GM23338 (cell line): ENCODE measurements at regions not wholly inside any gene's neighbourhood (a gene's known extent, or its start where the extent isn't known, plus 50 kb on each side); places are given as distances from the start of the nearest gene placed in this dataset.
A peak's percentile ranks its signal among the peaks of the same experiment; 100 is the strongest.

Source experiments
- ATAC-seq: fragments of 200-7000 bp; cut with Tn5 transposase; 3 replicates; pipeline ENCODE4 v1.9.1; 2020
- DNase-seq: peaks from one replicate; pipeline ENCODE4 v3.0.0-alpha.2; 2015; ENCODE audit warnings: low spot score
- H2AFZ ChIP-seq: fragments of 200-600 bp; sonication (generic); 2 replicates; pipeline ENCODE4 v1.8.0; 2016; ENCODE audit warnings: antibody characterized with exemption, mild to moderate bottlenecking, moderate library complexity
- H3F3A ChIP-seq: fragments of 200-600 bp; sonication (generic); replicated peaks from 2 replicates; pipeline ENCODE4 v1.8.0; 2017; ENCODE audit warnings: antibody characterized with exemption, mixed run types, low read depth
- H3K27ac ChIP-seq: fragments of 200-600 bp; sonication (generic); 2 replicates; pipeline ENCODE4 v1.6.1; 2016; ENCODE audit warnings: low read depth
- H3K27me3 ChIP-seq: fragments of 200-600 bp; sonication (generic); 2 replicates; pipeline ENCODE4 v1.8.0; 2016; ENCODE audit warnings: mild to moderate bottlenecking, mixed run types, moderate library complexity; ENCODE audit not compliant: insufficient read depth
- H3K36me3 ChIP-seq: fragments of 200-600 bp; sonication (generic); 2 replicates; pipeline ENCODE4 v1.8.0; 2016; ENCODE audit warnings: mild to moderate bottlenecking; ENCODE audit not compliant: insufficient read depth
- H3K4me1 ChIP-seq: fragments of 200-600 bp; sonication (generic); 2 replicates; pipeline ENCODE4 v1.8.0; 2016; ENCODE audit warnings: mild to moderate bottlenecking, moderate library complexity; ENCODE audit not compliant: insufficient read depth
- H3K4me2 ChIP-seq: fragments of 200-600 bp; sonication (generic); 2 replicates; pipeline ENCODE4 v1.7.1; 2017; ENCODE audit warnings: mixed run types
- H3K4me3 ChIP-seq: fragments of 200-600 bp; sonication (generic); 2 replicates; pipeline ENCODE4 v1.6.1; 2016; ENCODE audit warnings: mixed run types
- H3K79me2 ChIP-seq: fragments of 200-600 bp; sonication (generic); replicated peaks from 2 replicates; pipeline ENCODE4 v1.8.0; 2017; ENCODE audit warnings: mild to moderate bottlenecking; ENCODE audit not compliant: insufficient read depth
- H3K9me2 ChIP-seq: fragments of 200-600 bp; sonication (generic); 2 replicates; pipeline ENCODE4 v1.8.0; 2017; ENCODE audit not compliant: insufficient read depth
- H4K20me1 ChIP-seq: fragments of 200-600 bp; sonication (generic); replicated peaks from 2 replicates; pipeline ENCODE4 v1.8.0; 2017; ENCODE audit warnings: mild to moderate bottlenecking; ENCODE audit not compliant: insufficient read depth
- H3K27ac Mint-ChIP-seq: 2 replicates; pipeline ENCODE4 v1.8.0; 2020; ENCODE audit warnings: inconsistent platforms, mild to moderate bottlenecking, moderate library complexity, mixed read lengths
- H3K27me3 Mint-ChIP-seq: 3 replicates; pipeline ENCODE4 v1.8.0; 2022; ENCODE audit warnings: low read depth, mild to moderate bottlenecking, moderate library complexity, mixed read lengths, inconsistent platforms; ENCODE audit not compliant: insufficient read depth, poor library complexity
- H3K36me3 Mint-ChIP-seq: 3 replicates; pipeline ENCODE4 v1.8.0; 2021; ENCODE audit warnings: low read depth, mild to moderate bottlenecking, inconsistent platforms, moderate library complexity, mixed read lengths
- H3K4me1 Mint-ChIP-seq: 3 replicates; pipeline ENCODE4 v1.8.0; 2020; ENCODE audit warnings: mild to moderate bottlenecking, inconsistent platforms, mixed read lengths
- H3K4me3 Mint-ChIP-seq: 3 replicates; pipeline ENCODE4 v1.8.0; 2021; ENCODE audit warnings: moderate library complexity, mild to moderate bottlenecking, inconsistent platforms, mixed read lengths
- H3K9me3 Mint-ChIP-seq: 3 replicates; pipeline ENCODE4 v1.8.0; 2020; ENCODE audit warnings: moderate library complexity, mild to moderate bottlenecking, inconsistent platforms, mixed read lengths
- CTCF ChIP-seq, 2 experiments: fragments of 200-600 bp in 1 of 2; sonication (generic) in 1 of 2; conservative IDR thresholded peaks; 2 replicates each; pipeline versions ENCODE4 v1.5.1 to v1.6.1; 2016 to 2017; ENCODE audit warnings: antibody characterized with exemption in 2 of 2, low read depth in 2 of 2, mild to moderate bottlenecking in 2 of 2, moderate library complexity in 1 of 2
- EZH2phosphoT487 ChIP-seq: fragments of 200-600 bp; sonication (generic); IDR thresholded peaks from one replicate; pipeline ENCODE4 v1.8.1; 2018; ENCODE audit warnings: antibody characterized with exemption; ENCODE audit not compliant: unreplicated experiment
- JUNB ChIP-seq: IDR thresholded peaks from one replicate; pipeline ENCODE4 v1.6.1; 2016; ENCODE audit warnings: antibody characterized with exemption; ENCODE audit not compliant: unreplicated experiment
- REST ChIP-seq: IDR thresholded peaks from one replicate; pipeline ENCODE4 v1.6.1; 2018; ENCODE audit warnings: antibody characterized with exemption; ENCODE audit not compliant: unreplicated experiment
- ZNF331 ChIP-seq: fragments of 250-450 bp; sonication (Bioruptor Pico); IDR thresholded peaks from 2 replicates; pipeline ENCODE4 v1.5.0; 2020; ENCODE audit warnings: low read depth, mild to moderate bottlenecking, moderate library complexity
- TF ChIP-seq, protein P1 (sequence below): fragments of 250-450 bp; sonication (Bioruptor Pico); IDR thresholded peaks from 2 replicates; pipeline ENCODE4 v1.5.0; 2020; ENCODE audit warnings: mild to moderate bottlenecking, moderate library complexity

GRCh38 chr10:125555743-125556142 is 127.2 kb downstream of the TEX36 start:
- Histone ChIP-seq H3F3A (no peaks in the 10 kb centered on the region), H3K9me2 (no peaks in the 10 kb centered on the region), H3K27me3 (no peaks in the 10 kb centered on the region), H2AFZ (peak overlapping the region; percentile 69), H3K4me1 (no peaks in the 10 kb centered on the region), H3K4me3 (no peak overlapping the region), H3K79me2 (no peaks in the 10 kb centered on the region), H3K4me2 (no peak overlapping the region), H3K36me3 (no peaks in the 10 kb centered on the region), H3K27ac (no peak overlapping the region), H4K20me1 (no peaks in the 10 kb centered on the region)
- no peak overlapping the region for H3K4me3 Mint-ChIP-seq
- H3K27ac Mint-ChIP-seq: no peak overlapping the region
- H3K36me3 Mint-ChIP-seq: no peaks in the 10 kb centered on the region
- peaks cover 9% of the 10 kb centered on the region; the same call in 2 of the 3 replicates for H3K4me1 Mint-ChIP-seq
- H3K9me3 Mint-ChIP-seq: peaks cover 3% of the 10 kb centered on the region; the same call in 2 of the 3 replicates
- no peak for DNase-seq
- TF ChIP-seq JUNB: no peak
- no peak for TF ChIP-seq REST
- no peak for TF ChIP-seq EZH2phosphoT487
- TF ChIP-seq ZNF331 (CRISPR knock-in tag): no peak
- no peak for TF ChIP-seq CTCF (conservative IDR thresholded peaks at IDR 0.05; ENCODE audit: low read depth in 2 of 2)
- no peak for ATAC-seq
- peaks cover 3% of the 10 kb centered on the region for H3K27me3 Mint-ChIP-seq

DNA sequence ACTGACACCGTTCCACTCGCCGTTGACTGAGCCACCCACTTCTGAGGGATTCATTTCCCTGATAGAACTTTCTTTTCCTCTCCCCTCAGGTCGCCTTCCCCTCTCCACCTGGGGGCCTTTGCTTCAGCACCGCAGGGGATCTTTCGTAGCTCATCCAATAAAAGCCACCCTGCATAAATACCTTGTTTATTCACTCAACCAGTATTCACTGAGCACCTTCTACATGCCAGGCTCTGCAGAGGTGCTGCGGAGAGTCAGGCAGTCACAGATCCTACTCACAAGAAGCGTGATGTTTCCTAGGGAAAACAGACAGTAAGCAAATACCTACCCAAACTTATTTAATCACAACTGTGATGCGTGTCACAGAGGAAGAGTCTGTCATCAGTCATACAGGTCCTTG is 127.7 kb downstream of the TEX36 start:
- DNase-seq (no peak), ATAC-seq (peak; percentile 54)
- Histone ChIP-seq H3K27me3 (no peaks in the 10 kb centered on the region), H2AFZ (peak overlapping the region; percentile 69), H3K27ac (no peak overlapping the region), H3K4me3 (no peak overlapping the region), H3K36me3 (no peaks in the 10 kb centered on the region), H4K20me1 (no peaks in the 10 kb centered on the region), H3K4me2 (no peak overlapping the region), H3K79me2 (no peaks in the 10 kb centered on the region), H3K4me1 (no peaks in the 10 kb centered on the region), H3K9me2 (no peaks in the 10 kb centered on the region), H3F3A (no peaks in the 10 kb centered on the region)
- H3K27ac Mint-ChIP-seq: no peak overlapping the region
- H3K4me1 Mint-ChIP-seq: peaks cover 9% of the 10 kb centered on the region; the same call in 2 of the 3 replicates
- H3K36me3 Mint-ChIP-seq: no peaks in the 10 kb centered on the region
- no peak overlapping the region for H3K4me3 Mint-ChIP-seq
- H3K27me3 Mint-ChIP-seq: peaks cover 3% of the 10 kb centered on the region
- peaks cover 3% of the 10 kb centered on the region; the same call in 2 of the 3 replicates for H3K9me3 Mint-ChIP-seq
- TF ChIP-seq REST (no peak), JUNB (no peak)
- TF ChIP-seq, protein P1, sequence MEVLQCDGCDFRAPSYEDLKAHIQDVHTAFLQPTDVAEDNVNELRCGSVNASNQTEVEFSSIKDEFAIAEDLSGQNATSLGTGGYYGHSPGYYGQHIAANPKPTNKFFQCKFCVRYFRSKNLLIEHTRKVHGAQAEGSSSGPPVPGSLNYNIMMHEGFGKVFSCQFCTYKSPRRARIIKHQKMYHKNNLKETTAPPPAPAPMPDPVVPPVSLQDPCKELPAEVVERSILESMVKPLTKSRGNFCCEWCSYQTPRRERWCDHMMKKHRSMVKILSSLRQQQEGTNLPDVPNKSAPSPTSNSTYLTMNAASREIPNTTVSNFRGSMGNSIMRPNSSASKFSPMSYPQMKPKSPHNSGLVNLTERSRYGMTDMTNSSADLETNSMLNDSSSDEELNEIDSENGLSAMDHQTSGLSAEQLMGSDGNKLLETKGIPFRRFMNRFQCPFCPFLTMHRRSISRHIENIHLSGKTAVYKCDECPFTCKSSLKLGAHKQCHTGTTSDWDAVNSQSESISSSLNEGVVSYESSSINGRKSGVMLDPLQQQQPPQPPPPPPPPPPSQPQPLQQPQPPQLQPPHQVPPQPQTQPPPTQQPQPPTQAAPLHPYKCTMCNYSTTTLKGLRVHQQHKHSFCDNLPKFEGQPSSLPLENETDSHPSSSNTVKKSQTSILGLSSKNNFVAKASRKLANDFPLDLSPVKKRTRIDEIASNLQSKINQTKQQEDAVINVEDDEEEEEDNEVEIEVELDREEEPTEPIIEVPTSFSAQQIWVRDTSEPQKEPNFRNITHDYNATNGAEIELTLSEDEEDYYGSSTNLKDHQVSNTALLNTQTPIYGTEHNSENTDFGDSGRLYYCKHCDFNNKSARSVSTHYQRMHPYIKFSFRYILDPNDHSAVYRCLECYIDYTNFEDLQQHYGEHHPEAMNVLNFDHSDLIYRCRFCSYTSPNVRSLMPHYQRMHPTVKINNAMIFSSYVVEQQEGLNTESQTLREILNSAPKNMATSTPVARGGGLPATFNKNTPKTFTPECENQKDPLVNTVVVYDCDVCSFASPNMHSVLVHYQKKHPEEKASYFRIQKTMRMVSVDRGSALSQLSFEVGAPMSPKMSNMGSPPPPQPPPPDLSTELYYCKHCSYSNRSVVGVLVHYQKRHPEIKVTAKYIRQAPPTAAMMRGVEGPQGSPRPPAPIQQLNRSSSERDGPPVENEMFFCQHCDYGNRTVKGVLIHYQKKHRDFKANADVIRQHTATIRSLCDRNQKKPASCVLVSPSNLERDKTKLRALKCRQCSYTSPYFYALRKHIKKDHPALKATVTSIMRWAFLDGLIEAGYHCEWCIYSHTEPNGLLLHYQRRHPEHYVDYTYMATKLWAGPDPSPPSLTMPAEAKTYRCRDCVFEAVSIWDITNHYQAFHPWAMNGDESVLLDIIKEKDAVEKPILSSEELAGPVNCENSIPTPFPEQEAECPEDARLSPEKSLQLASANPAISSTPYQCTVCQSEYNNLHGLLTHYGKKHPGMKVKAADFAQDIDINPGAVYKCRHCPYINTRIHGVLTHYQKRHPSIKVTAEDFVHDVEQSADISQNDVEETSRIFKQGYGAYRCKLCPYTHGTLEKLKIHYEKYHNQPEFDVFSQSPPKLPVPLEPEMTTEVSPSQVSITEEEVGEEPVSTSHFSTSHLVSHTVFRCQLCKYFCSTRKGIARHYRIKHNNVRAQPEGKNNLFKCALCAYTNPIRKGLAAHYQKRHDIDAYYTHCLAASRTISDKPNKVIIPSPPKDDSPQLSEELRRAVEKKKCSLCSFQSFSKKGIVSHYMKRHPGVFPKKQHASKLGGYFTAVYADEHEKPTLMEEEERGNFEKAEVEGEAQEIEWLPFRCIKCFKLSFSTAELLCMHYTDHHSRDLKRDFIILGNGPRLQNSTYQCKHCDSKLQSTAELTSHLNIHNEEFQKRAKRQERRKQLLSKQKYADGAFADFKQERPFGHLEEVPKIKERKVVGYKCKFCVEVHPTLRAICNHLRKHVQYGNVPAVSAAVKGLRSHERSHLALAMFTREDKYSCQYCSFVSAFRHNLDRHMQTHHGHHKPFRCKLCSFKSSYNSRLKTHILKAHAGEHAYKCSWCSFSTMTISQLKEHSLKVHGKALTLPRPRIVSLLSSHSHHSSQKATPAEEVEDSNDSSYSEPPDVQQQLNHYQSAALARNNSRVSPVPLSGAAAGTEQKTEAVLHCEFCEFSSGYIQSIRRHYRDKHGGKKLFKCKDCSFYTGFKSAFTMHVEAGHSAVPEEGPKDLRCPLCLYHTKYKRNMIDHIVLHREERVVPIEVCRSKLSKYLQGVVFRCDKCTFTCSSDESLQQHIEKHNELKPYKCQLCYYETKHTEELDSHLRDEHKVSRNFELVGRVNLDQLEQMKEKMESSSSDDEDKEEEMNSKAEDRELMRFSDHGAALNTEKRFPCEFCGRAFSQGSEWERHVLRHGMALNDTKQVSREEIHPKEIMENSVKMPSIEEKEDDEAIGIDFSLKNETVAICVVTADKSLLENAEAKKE (CRISPR knock-in tag): no peak
